Loucy (cell line): ENCODE measurements at regions not wholly inside any gene's neighbourhood (a gene's known extent, or its start where the extent isn't known, plus 50 kb on each side); places are given as distances from the start of the nearest gene placed in this dataset.

Experiments used
- H2AFZ ChIP-seq: fragments of 200-600 bp; sonication (generic); 2 replicates; pipeline ENCODE4 v1.6.0; 2016; ENCODE audit warnings: antibody characterized with exemption, mild to moderate bottlenecking, low read length, moderate library complexity
- H3F3A ChIP-seq: fragments of 200-600 bp; 2 replicates; pipeline ENCODE4 v1.6.0; 2016; ENCODE audit warnings: antibody characterized with exemption, low read depth, mild to moderate bottlenecking
- H3K27me3 ChIP-seq: fragments of 200-600 bp; sonication (generic); 2 replicates; pipeline ENCODE4 v1.6.1; 2014; ENCODE audit warnings: low read length, mild to moderate bottlenecking; ENCODE audit not compliant: insufficient read depth, poor library complexity, severe bottlenecking
- H3K36me3 ChIP-seq: fragments of 200-600 bp; sonication (generic); 2 replicates; pipeline ENCODE4 v1.6.1; 2016; ENCODE audit warnings: low read length; ENCODE audit not compliant: insufficient read depth
- H3K4me1 ChIP-seq: fragments of 200-600 bp; sonication (generic); 2 replicates; pipeline ENCODE4 v1.5.1; 2014; ENCODE audit warnings: low read length, mild to moderate bottlenecking; ENCODE audit not compliant: insufficient read depth, poor library complexity, severe bottlenecking
- H3K4me2 ChIP-seq: fragments of 200-600 bp; sonication (generic); 2 replicates; pipeline ENCODE4 v1.6.0; 2014; ENCODE audit warnings: antibody characterized with exemption, low read length, low read depth, mild to moderate bottlenecking; ENCODE audit not compliant: poor library complexity, severe bottlenecking
- H3K4me3 ChIP-seq: fragments of 200-600 bp; sonication (generic); 2 replicates; pipeline ENCODE4 v1.5.1; 2014; ENCODE audit warnings: low read length, mild to moderate bottlenecking, mixed read lengths; ENCODE audit not compliant: poor library complexity, severe bottlenecking
- H3K79me2 ChIP-seq: fragments of 200-600 bp; sonication (generic); 2 replicates; pipeline ENCODE4 v1.6.1; 2014; ENCODE audit warnings: low read length; ENCODE audit not compliant: insufficient read depth
- H3K9ac ChIP-seq: fragments of 200-600 bp; sonication (generic); 2 replicates; pipeline ENCODE4 v1.6.0; 2014; ENCODE audit warnings: mild to moderate bottlenecking, low read depth, low read length, moderate library complexity; ENCODE audit not compliant: poor library complexity, severe bottlenecking
- H3K9me2 ChIP-seq: fragments of 200-600 bp; sonication (generic); replicated peaks from 2 replicates; pipeline ENCODE4 v1.6.1; 2016; ENCODE audit warnings: low read depth, low read length, mixed read lengths
- H3K9me3 ChIP-seq: fragments of 200-600 bp; sonication (generic); 2 replicates; pipeline ENCODE4 v1.6.1; 2014; ENCODE audit warnings: mild to moderate bottlenecking, antibody characterized with exemption, low read length, low read depth; ENCODE audit not compliant: insufficient read depth
- H4K20me1 ChIP-seq: fragments of 200-600 bp; sonication (generic); 2 replicates; pipeline ENCODE4 v1.6.0; 2014; ENCODE audit warnings: antibody characterized with exemption, low read length, mild to moderate bottlenecking; ENCODE audit not compliant: insufficient read depth, poor library complexity, severe bottlenecking
- EZH2phosphoT487 ChIP-seq: fragments of 200-600 bp; IDR thresholded peaks from 2 replicates; pipeline ENCODE4 v1.6.1; 2018; ENCODE audit warnings: antibody characterized with exemption, mild to moderate bottlenecking, moderate library complexity, borderline replicate concordance
- TF ChIP-seq, protein P1 (sequence below): fragments of 200-600 bp; sonication (generic); conservative IDR thresholded peaks from 2 replicates; pipeline ENCODE4 v1.5.1; 2014; ENCODE audit warnings: mild to moderate bottlenecking, antibody characterized with exemption, low read length

DNA sequence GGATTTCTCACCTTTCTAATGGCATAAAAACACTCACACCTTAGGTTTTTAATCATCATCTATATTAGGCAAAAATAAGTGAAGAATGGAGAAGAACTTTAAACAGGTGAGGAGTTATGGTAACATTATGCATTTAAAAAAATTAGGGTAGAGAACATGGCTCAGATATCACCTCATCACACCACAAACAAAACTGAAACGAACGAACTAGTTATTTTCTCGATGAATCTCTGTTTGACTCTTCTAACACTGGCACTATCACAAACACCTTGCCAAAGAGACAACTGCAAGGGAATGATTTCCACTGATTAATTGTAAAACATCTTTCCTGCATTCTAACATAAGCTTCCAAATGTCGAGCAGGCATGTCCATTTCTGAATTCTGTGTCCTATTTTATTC, 286.1 kb upstream of the GJE1 start:
- Histone ChIP-seq H4K20me1 (no peaks in the 10 kb centered on the region), H3K9me3 (no peaks in the 10 kb centered on the region), H3K27me3 (no peaks in the 10 kb centered on the region), H3K9me2 (no peaks in the 10 kb centered on the region), H3K4me1 (peaks cover 7% of the 10 kb centered on the region), H3F3A (no peaks in the 10 kb centered on the region), H2AFZ (no peak overlapping the region), H3K4me3 (no peak overlapping the region), H3K79me2 (no peaks in the 10 kb centered on the region), H3K9ac (no peak overlapping the region), H3K36me3 (no peaks in the 10 kb centered on the region), H3K4me2 (no peak overlapping the region)
- TF ChIP-seq, protein P1, sequence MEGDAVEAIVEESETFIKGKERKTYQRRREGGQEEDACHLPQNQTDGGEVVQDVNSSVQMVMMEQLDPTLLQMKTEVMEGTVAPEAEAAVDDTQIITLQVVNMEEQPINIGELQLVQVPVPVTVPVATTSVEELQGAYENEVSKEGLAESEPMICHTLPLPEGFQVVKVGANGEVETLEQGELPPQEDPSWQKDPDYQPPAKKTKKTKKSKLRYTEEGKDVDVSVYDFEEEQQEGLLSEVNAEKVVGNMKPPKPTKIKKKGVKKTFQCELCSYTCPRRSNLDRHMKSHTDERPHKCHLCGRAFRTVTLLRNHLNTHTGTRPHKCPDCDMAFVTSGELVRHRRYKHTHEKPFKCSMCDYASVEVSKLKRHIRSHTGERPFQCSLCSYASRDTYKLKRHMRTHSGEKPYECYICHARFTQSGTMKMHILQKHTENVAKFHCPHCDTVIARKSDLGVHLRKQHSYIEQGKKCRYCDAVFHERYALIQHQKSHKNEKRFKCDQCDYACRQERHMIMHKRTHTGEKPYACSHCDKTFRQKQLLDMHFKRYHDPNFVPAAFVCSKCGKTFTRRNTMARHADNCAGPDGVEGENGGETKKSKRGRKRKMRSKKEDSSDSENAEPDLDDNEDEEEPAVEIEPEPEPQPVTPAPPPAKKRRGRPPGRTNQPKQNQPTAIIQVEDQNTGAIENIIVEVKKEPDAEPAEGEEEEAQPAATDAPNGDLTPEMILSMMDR = no peak
- no peak for TF ChIP-seq EZH2phosphoT487

DNA sequence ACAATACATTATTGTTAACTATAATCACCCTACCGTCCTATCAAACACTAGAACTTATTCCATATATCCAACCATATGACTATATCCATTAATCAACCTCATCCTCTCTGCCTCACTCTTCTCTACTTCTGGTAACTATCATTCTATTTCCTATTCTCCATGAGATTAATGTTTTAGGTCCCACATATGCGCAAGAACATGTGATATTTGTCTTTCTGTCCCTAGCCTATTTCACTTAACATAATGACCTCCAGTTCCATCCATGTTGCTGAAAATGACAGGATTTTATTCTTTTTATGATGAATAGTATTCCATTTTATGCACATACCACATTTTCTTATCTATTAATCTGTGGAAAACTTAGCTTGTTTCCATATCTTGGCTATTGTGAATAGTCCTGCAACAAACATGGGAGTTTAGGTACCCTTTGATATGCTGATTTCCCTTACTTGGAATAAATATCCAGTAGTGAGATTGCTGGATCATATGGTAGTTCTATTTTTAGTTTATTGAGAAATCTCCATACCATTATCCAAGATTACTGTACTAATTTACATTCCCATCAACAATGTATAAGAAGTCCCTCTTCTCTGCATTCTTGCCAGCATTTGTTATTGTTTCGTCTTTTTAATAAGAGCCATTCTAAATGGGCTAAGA, 289.4 kb upstream of the GJE1 start:
- peaks cover 2% of the 10 kb centered on the region for H3K4me1 ChIP-seq
- H3F3A ChIP-seq = no peaks in the 10 kb centered on the region
- no peaks in the 10 kb centered on the region for H4K20me1 ChIP-seq
- no peaks in the 10 kb centered on the region for H3K9me2 ChIP-seq
- H2AFZ ChIP-seq = no peak overlapping the region
- H3K4me2 ChIP-seq = no peak overlapping the region
- no peak for TF ChIP-seq EZH2phosphoT487
- TF ChIP-seq, protein P1 = no peak
- no peaks in the 10 kb centered on the region for H3K27me3 ChIP-seq
- H3K9me3 ChIP-seq = no peaks in the 10 kb centered on the region
- no peak overlapping the region for H3K4me3 ChIP-seq
- no peak overlapping the region for H3K9ac ChIP-seq
- no peaks in the 10 kb centered on the region for H3K79me2 ChIP-seq
- no peaks in the 10 kb centered on the region for H3K36me3 ChIP-seq

DNA sequence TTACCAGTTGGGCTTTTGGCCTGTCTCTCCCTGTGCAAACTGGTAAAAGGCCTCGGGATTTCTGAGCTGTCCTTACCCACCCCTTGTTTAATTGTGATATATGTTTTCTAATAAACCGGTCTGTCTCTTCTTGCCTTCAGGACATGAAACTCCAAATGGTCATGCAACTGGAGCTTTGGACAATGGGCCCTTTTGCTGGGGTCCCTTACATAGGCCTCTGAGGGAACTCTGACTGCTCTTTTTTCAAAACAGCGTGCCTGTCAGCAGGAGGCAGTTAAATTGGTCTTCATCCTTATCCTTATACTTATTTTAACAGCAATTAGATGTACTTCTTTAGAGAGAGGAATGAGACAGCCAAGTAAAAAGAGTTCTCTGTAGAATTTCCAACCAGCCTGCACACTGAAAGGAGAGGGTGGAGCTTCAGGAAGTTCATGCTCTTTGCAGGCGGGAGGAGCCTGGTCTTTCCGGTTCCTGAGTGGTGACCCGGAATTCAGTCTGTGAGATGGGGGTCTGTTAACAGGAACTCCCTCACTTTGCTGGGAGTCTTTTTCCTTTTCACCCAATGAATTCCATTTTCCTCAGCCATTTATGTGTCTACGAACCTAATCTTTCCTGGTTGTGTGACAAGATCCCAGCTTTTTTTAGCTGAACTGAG, 299.6 kb upstream of the GJE1 start:
- Histone ChIP-seq H3K4me3 (no peak overlapping the region), H2AFZ (no peak overlapping the region), H3K79me2 (no peaks in the 10 kb centered on the region), H4K20me1 (no peaks in the 10 kb centered on the region), H3K36me3 (no peaks in the 10 kb centered on the region), H3K9me3 (no peaks in the 10 kb centered on the region), H3K27me3 (no peaks in the 10 kb centered on the region), H3K4me2 (no peak overlapping the region), H3F3A (no peaks in the 10 kb centered on the region), H3K9ac (no peak overlapping the region), H3K4me1 (no peaks in the 10 kb centered on the region), H3K9me2 (no peaks in the 10 kb centered on the region)
- TF ChIP-seq, protein P1 = no peak
- TF ChIP-seq EZH2phosphoT487 = no peak
